ENCODE measurements at regions not wholly inside any gene's neighbourhood (a gene's known extent, or its start where the extent isn't known, plus 50 kb on each side); places are given as distances from the start of the nearest gene placed in this dataset.

- DNase-seq (ENCODE audit: low read depth) = no peak
- H3K4me3 ChIP-seq (replicated peaks; ENCODE audit: low read depth, low read length) = no peak overlapping the region
- TF ChIP-seq, protein P1, sequence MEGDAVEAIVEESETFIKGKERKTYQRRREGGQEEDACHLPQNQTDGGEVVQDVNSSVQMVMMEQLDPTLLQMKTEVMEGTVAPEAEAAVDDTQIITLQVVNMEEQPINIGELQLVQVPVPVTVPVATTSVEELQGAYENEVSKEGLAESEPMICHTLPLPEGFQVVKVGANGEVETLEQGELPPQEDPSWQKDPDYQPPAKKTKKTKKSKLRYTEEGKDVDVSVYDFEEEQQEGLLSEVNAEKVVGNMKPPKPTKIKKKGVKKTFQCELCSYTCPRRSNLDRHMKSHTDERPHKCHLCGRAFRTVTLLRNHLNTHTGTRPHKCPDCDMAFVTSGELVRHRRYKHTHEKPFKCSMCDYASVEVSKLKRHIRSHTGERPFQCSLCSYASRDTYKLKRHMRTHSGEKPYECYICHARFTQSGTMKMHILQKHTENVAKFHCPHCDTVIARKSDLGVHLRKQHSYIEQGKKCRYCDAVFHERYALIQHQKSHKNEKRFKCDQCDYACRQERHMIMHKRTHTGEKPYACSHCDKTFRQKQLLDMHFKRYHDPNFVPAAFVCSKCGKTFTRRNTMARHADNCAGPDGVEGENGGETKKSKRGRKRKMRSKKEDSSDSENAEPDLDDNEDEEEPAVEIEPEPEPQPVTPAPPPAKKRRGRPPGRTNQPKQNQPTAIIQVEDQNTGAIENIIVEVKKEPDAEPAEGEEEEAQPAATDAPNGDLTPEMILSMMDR (IDR thresholded peaks at IDR 0.05; ENCODE audit: low read length, missing control alignments) = no peak
Observed at GRCh38 chr15:60244813-60245212, 153.0 kb downstream of the ANXA2 start.

DNA sequence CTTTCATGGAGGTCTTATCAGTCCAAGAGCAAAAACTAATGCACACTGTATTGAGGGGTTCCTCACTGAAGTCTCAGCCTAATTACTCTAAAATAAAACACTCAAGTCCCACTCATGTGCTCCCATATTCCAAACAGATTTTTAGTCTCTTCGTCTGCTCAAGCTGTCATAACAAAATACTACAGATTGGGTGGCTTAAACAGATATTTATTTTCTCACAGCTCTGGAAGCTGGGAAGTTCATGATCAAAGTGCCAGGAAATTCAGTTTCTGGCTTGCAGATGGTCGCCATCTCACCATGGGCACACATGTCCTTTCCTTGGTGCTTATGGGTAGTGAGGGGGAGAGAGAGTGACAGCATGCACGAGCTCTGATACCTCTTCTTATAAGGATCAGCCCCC, 147.5 kb downstream of the ANXA2 start:
- H3K4me3 ChIP-seq (replicated peaks; ENCODE audit: low read depth, low read length) = no peak overlapping the region
- no peak for DNase-seq (ENCODE audit: low read depth)
- TF ChIP-seq, protein P1 (IDR thresholded peaks at IDR 0.05; ENCODE audit: low read length, missing control alignments) = no peak

- TF ChIP-seq, protein P1 (IDR thresholded peaks at IDR 0.05; ENCODE audit: low read length, missing control alignments) = no peak
Observed at GRCh38 chr15:60251300-60252070, 146.3 kb downstream of the ANXA2 start.

DNA sequence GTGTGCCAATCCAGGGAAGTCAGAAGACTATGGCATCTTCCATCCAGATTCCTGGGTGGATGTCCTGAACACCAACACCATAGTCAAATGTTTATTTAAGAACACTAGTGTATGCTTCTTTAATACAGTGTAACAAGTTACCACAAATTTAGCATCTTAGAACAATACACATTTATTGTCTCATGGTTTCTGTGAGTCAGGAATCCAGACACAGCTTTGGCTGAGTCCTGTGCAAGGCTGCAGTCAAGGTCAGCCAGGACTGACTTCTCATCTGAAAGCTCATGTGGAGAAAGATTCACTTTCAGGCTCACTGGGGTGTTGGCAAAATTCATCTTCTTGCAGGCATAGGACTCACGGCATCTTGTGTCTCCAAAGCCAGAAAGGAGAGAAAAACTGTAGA, 143.4 kb downstream of the ANXA2 start:
- H3K4me3 ChIP-seq (replicated peaks; ENCODE audit: low read depth, low read length) = no peak overlapping the region
- TF ChIP-seq, protein P1 (IDR thresholded peaks at IDR 0.05; ENCODE audit: low read length, missing control alignments) = no peak
- no peak for DNase-seq (ENCODE audit: low read depth)

More at GRCh38 chr15:60251300-60252070, 146.3 kb downstream of the ANXA2 start:
- no peak for DNase-seq (ENCODE audit: low read depth)
- H3K4me3 ChIP-seq (replicated peaks; ENCODE audit: low read depth, low read length) = no peak overlapping the region

DNA sequence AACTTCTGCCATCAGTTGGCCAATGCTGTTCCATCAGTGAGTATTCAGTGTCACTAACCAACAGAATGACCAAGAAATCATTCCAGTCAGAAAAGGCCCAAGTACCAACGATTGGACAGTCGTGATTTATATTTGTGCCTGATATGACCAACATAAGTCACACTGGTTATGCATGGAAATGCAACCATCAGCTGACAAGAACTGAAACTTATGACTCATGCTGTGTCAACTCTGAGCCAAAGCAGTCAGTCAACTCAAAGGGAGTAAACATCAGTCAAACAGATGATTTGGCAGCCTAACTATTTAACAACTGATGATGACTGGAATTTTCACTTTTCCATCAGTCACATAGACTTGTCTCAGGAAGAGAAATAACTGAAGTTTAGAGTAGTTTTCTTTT, 142.4 kb downstream of the ANXA2 start:
- H3K4me3 ChIP-seq (replicated peaks; ENCODE audit: low read depth, low read length) = no peak overlapping the region
- TF ChIP-seq, protein P1 (IDR thresholded peaks at IDR 0.05; ENCODE audit: low read length, missing control alignments) = no peak
- DNase-seq (ENCODE audit: low read depth) = no peak

- DNase-seq (ENCODE audit: low read depth) = no peak
- no peak overlapping the region for H3K4me3 ChIP-seq (replicated peaks; ENCODE audit: low read depth, low read length)
- TF ChIP-seq, protein P1 (IDR thresholded peaks at IDR 0.05; ENCODE audit: low read length, missing control alignments) = no peak
Observed at GRCh38 chr15:60257591-60258159, 140.1 kb downstream of the ANXA2 start.

Measured in fibroblast of pulmonary artery (primary cell).